MCF 10A (cell line): ENCODE measurements at regions not wholly inside any gene's neighbourhood (a gene's known extent, or its start where the extent isn't known, plus 50 kb on each side); places are given as distances from the start of the nearest gene placed in this dataset.

Source experiments
- BruUV-seq: library from RNA; stranded (reverse); fragments of 400-500 nt; replicated peaks from 2 replicates; lab custom pipeline; 2021; lab: Mats Ljungman, UMichigan
- CTCF ChIA-PET: fragments of 300-600 bp; sonication (Branson Sonifier 250); formaldehyde crosslinking; extraction: SDS; loops from one replicate; lab custom pipeline; 2021; ENCODE audit warnings: antibody characterized with exemption, inconsistent platforms; lab: Yijun Ruan, JAX
- POLR2A ChIA-PET: fragments of 300-600, 350-650 bp; sonication (Branson Sonifier 250); formaldehyde crosslinking; extraction: SDS; loops from one replicate; lab custom pipeline; 2020; ENCODE audit warnings: antibody characterized with exemption, inconsistent platforms; lab: Yijun Ruan, JAX
- DNase-seq: peaks from one replicate; pipeline ENCODE4 v3.0.0-alpha.2; 2018; ENCODE audit not compliant: unreplicated experiment
- H3K27ac Mint-ChIP-seq: one replicate; pipeline ENCODE4 v1.8.0; 2022; ENCODE audit warnings: mild to moderate bottlenecking, low read depth, mixed read lengths; ENCODE audit not compliant: unreplicated experiment
- H3K27me3 Mint-ChIP-seq: one replicate; pipeline ENCODE4 v1.8.0; 2022; ENCODE audit warnings: mixed read lengths; ENCODE audit not compliant: insufficient read depth, unreplicated experiment
- H3K36me3 Mint-ChIP-seq: one replicate; pipeline ENCODE4 v1.8.0; 2022; ENCODE audit warnings: mild to moderate bottlenecking, moderate library complexity, mixed read lengths; ENCODE audit not compliant: insufficient read depth, unreplicated experiment
- H3K4me1 Mint-ChIP-seq: one replicate; pipeline ENCODE4 v1.8.0; 2022; ENCODE audit warnings: mixed read lengths; ENCODE audit not compliant: insufficient read depth, unreplicated experiment
- H3K4me3 Mint-ChIP-seq: one replicate; pipeline ENCODE4 v1.8.0; 2022; ENCODE audit warnings: mild to moderate bottlenecking, moderate library complexity, mixed read lengths; ENCODE audit not compliant: unreplicated experiment
- H3K9me3 Mint-ChIP-seq: one replicate; pipeline ENCODE4 v1.8.0; 2022; ENCODE audit warnings: mixed read lengths; ENCODE audit not compliant: unreplicated experiment
- intact Hi-C: fragments of 100-400 bp; cut with micrococcal nuclease; formaldehyde crosslinking; loops from 2 replicates; pipeline ENCODE4 v1.14.1; 2022
- TF ChIP-seq, protein P1 (sequence below): fragments of 200-600 bp; IDR thresholded peaks from one replicate; pipeline ENCODE4 v1.8.0; 2022; ENCODE audit warnings: antibody characterized with exemption, mild to moderate bottlenecking; ENCODE audit not compliant: unreplicated experiment

- ChIA-PET CTCF (no interaction called here), POLR2A (interaction anchor here (0.6 kb wide), 1 partner anchor 331 kb away, joined by 4 read pairs; no protein-coding TSS in a partner anchor)
- intact Hi-C loops, result no loop called here
- DNase-seq, result no peak
- Mint-ChIP-seq H3K9me3 (no peaks in the 10 kb centered on the region), H3K4me1 (no peaks in the 10 kb centered on the region), H3K4me3 (no peak overlapping the region), H3K27me3 (peaks cover 37% of the 10 kb centered on the region), H3K27ac (no peak overlapping the region), H3K36me3 (no peaks in the 10 kb centered on the region)
- BruUV-seq, result no TSS peak
- TF ChIP-seq, protein P1, sequence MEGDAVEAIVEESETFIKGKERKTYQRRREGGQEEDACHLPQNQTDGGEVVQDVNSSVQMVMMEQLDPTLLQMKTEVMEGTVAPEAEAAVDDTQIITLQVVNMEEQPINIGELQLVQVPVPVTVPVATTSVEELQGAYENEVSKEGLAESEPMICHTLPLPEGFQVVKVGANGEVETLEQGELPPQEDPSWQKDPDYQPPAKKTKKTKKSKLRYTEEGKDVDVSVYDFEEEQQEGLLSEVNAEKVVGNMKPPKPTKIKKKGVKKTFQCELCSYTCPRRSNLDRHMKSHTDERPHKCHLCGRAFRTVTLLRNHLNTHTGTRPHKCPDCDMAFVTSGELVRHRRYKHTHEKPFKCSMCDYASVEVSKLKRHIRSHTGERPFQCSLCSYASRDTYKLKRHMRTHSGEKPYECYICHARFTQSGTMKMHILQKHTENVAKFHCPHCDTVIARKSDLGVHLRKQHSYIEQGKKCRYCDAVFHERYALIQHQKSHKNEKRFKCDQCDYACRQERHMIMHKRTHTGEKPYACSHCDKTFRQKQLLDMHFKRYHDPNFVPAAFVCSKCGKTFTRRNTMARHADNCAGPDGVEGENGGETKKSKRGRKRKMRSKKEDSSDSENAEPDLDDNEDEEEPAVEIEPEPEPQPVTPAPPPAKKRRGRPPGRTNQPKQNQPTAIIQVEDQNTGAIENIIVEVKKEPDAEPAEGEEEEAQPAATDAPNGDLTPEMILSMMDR, result no peak
Measured at GRCh38 chr11:11137339-11137738, 215.7 kb downstream of the CSNK2A3 start.

DNA sequence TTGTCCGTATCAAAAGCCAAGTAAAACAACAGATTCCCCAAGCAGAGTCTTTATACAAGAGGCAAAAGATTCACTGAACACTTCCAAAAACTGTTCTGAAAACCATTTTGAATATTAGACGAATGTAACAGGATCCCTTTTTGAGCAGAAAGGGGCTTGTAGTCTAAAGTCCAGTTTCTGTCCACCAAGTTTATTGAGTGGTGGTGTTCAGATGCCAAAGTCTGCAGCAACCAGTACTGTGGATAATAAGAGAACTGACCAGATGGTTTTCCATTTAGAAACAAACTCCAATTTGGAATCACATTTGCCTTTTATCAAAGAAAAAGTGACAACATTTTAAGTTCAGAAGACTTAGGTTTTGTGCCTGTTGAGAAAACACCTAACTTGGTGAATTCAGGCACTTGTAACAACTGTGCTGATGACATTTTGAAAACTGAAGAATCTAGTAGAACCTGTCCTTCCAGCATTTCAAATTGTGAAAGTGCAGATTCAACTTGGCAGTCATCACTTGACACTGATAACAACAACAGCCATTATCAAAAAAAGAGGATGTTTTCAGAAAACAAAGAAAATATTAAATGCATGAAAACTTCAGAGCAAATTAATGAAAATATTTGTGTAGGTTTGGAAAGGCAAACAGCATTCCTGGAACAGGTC lies 217.1 kb downstream of the CSNK2A3 start:
- Mint-ChIP-seq H3K27me3 (peaks cover 50% of the 10 kb centered on the region), H3K9me3 (no peaks in the 10 kb centered on the region), H3K27ac (no peak overlapping the region)

DNA sequence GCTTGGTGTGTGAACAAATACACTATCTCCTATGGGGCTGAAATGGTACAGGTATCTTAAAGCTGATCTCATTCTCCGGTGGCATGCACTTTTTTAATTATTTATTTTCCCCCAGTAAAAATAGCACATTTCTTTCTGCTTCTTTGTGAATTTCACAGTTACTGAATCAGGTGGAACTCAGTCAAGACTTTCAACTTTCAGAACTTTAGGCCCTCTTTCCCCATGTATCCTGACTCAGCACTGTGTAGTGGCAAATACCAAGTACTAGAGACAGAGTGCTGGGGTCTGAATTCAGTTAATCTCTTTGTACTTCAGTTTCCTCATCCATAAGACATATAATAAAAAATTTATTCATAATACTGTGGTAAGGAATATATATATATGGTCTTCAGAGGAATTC lies 223.9 kb downstream of the CSNK2A3 start:
- ChIA-PET CTCF (no interaction called here), POLR2A (no interaction called here)
- H3K36me3 Mint-ChIP-seq, result no peaks in the 10 kb centered on the region
- H3K9me3 Mint-ChIP-seq, result no peaks in the 10 kb centered on the region
- peaks cover 98% of the 10 kb centered on the region for H3K27me3 Mint-ChIP-seq
- BruUV-seq, result no TSS peak
- no peak for DNase-seq
- no peak overlapping the region for H3K4me3 Mint-ChIP-seq
- no peak overlapping the region for H3K27ac Mint-ChIP-seq
- TF ChIP-seq, protein P1, result no peak
- intact Hi-C loops, result no loop called here
- no peaks in the 10 kb centered on the region for H3K4me1 Mint-ChIP-seq

More for the DNA sequence above, 217.1 kb downstream of the CSNK2A3 start:
- DNase-seq, result no peak
- no TSS peak for BruUV-seq
- ChIA-PET CTCF (no interaction called here), POLR2A (no interaction called here)
- intact Hi-C loops, result no loop called here
- TF ChIP-seq, protein P1, result no peak
- Mint-ChIP-seq H3K36me3 (no peaks in the 10 kb centered on the region), H3K4me1 (no peaks in the 10 kb centered on the region), H3K4me3 (no peak overlapping the region)

DNA sequence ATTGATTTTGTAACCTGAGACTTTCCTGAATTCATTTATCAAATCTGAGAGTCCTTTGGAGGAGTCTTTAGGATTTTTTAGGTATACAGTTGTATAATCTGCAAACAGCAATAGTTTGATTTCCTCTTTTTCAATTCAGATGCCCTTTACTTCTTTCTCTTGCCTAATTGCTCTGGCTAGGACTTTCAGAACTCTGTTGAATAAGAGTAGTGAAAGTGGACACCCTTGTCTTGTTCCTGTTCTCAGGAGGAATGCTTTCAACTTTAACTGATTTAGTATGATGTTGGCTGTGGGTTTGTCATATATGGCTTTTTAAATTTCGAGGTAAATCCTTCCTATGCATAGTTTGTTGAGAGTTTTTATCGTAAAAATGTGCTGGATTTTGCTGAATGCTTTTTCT lies 227.4 kb downstream of the CSNK2A3 start:
- H3K4me1 Mint-ChIP-seq, result no peaks in the 10 kb centered on the region
- no peak overlapping the region for H3K27ac Mint-ChIP-seq
- H3K4me3 Mint-ChIP-seq, result no peak overlapping the region
- H3K27me3 Mint-ChIP-seq, result peaks cover 64% of the 10 kb centered on the region
- DNase-seq, result no peak
- TF ChIP-seq, protein P1, result no peak
- no peaks in the 10 kb centered on the region for H3K36me3 Mint-ChIP-seq
- no peaks in the 10 kb centered on the region for H3K9me3 Mint-ChIP-seq
- intact Hi-C loops, result no loop called here
- ChIA-PET CTCF (no interaction called here), POLR2A (no interaction called here)
- BruUV-seq, result no TSS peak
